GM21360 (cell line): ENCODE measurements at regions not wholly inside any gene's neighbourhood (a gene's known extent, or its start where the extent isn't known, plus 50 kb on each side); places are given as distances from the start of the nearest gene placed in this dataset.
"Not testable (repeated sequence)": the region's sequence is repeated elsewhere in the genome, so short reads cannot be mapped to it uniquely, and the experiment has no call there.

Experiments
- ATAC-seq: cut with Tn5 transposase; IDR thresholded peaks from one replicate; pipeline ENCODE4 v1.9.1; 2021; ENCODE audit warnings: mild to moderate bottlenecking, moderate library complexity; ENCODE audit not compliant: unreplicated experiment

GRCh38 chr1:181319907-181320306 lies 163.4 kb upstream of the CACNA1E start:
- no peak for ATAC-seq

GRCh38 chr1:181324797-181325616 lies 158.3 kb upstream of the CACNA1E start:
- no peak for ATAC-seq

GRCh38 chr1:181325765-181326164 lies 157.6 kb upstream of the CACNA1E start:
- ATAC-seq, result not testable (repeated sequence)

- ATAC-seq, result no peak
Observed at GRCh38 chr1:181326348-181326747, 157.0 kb upstream of the CACNA1E start.

GRCh38 chr1:181327796-181328195 lies 155.5 kb upstream of the CACNA1E start:
- no peak for ATAC-seq

GRCh38 chr1:181334724-181335123 lies 148.6 kb upstream of the CACNA1E start:
- ATAC-seq, result no peak

- no peak for ATAC-seq
Observed at GRCh38 chr1:181335631-181336030, 147.7 kb upstream of the CACNA1E start.

GRCh38 chr1:181341026-181341632 lies 142.2 kb upstream of the CACNA1E start:
- no peak for ATAC-seq

- no peak for ATAC-seq
Observed at GRCh38 chr1:181344091-181344490, 139.2 kb upstream of the CACNA1E start.

- no peak for ATAC-seq
Observed at GRCh38 chr1:181345146-181345545, 138.2 kb upstream of the CACNA1E start.

GRCh38 chr1:181347495-181348390 lies 135.6 kb upstream of the CACNA1E start:
- ATAC-seq, result no peak

- no peak for ATAC-seq
Observed at GRCh38 chr1:181349512-181349911, 133.8 kb upstream of the CACNA1E start.

GRCh38 chr1:181350131-181350530 lies 133.2 kb upstream of the CACNA1E start:
- no peak for ATAC-seq

- no peak for ATAC-seq
Observed at GRCh38 chr1:181351740-181352139, 131.6 kb upstream of the CACNA1E start.

- ATAC-seq, result no peak
Observed at GRCh38 chr1:181352695-181353094, 130.6 kb upstream of the CACNA1E start.

- ATAC-seq, result no peak
Observed at GRCh38 chr1:181353526-181353925, 129.8 kb upstream of the CACNA1E start.

- no peak for ATAC-seq
Observed at GRCh38 chr1:181354865-181355264, 128.5 kb upstream of the CACNA1E start.

GRCh38 chr1:181356505-181357340 lies 126.6 kb upstream of the CACNA1E start:
- no peak for ATAC-seq

GRCh38 chr1:181359012-181359411 lies 124.3 kb upstream of the CACNA1E start:
- no peak for ATAC-seq

GRCh38 chr1:181364801-181365200 lies 118.5 kb upstream of the CACNA1E start:
- ATAC-seq, result no peak

- ATAC-seq, result no peak
Observed at GRCh38 chr1:181366910-181367309, 116.4 kb upstream of the CACNA1E start.
